ENCODE measurements at regions not wholly inside any gene's neighbourhood (a gene's known extent, or its start where the extent isn't known, plus 50 kb on each side); places are given as distances from the start of the nearest gene placed in this dataset.

DNA sequence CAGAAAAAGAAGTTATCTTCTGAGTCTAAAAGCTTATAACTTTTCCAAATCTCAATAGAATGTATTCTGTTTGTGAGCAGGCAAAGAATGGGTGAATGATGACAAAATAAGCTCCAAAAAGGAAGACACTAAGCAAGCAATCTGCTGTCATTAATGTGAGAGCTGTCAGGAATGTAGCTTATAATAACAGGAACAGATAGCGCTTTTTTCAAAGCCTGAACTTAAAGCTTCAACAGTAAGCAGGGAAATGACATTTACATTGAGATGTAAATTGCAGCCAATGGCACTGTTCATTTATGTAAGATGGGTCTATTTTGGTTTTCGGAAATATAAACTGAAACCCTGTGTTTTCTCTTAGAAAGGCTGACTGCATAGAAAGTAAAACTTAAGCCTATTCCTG is 1005.9 kb downstream of the PDHA2 start:
- Histone ChIP-seq H3K4me1 (ENCODE audit: control insufficient read depth in 4 of 4, insufficient read depth in 4 of 4, low read length in 3 of 4) (no peaks in the 10 kb centered on the region), H3K9ac (ENCODE audit: low read depth in 1 of 2, low read length in 2 of 2) (no peak overlapping the region), H3K4me3 (ENCODE audit: low read depth in 1 of 3, low read length in 3 of 3) (no peak overlapping the region), H3K36me3 (ENCODE audit: control insufficient read depth in 4 of 4, insufficient read depth in 3 of 4, low read depth in 1 of 4, low read length in 3 of 4) (no peaks in the 10 kb centered on the region), H3K9me3 (ENCODE audit: control insufficient read depth in 4 of 4, low read length in 3 of 4) (no peaks in the 10 kb centered on the region), H3K27me3 (ENCODE audit: control insufficient read depth in 4 of 4, insufficient read depth in 4 of 4, low read length in 3 of 4) (no peaks in the 10 kb centered on the region), H3K27ac (ENCODE audit: low read depth in 1 of 2, low read length in 2 of 2) (no peak overlapping the region)
- TF ChIP-seq, protein P1, sequence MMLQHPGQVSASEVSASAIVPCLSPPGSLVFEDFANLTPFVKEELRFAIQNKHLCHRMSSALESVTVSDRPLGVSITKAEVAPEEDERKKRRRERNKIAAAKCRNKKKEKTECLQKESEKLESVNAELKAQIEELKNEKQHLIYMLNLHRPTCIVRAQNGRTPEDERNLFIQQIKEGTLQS (IDR thresholded peaks at IDR 0.05), result no peak
- TF ChIP-seq NR2F2 (IDR thresholded peaks at IDR 0.05) (no peak), HNF4A (conservative IDR thresholded peaks at IDR 0.05) (no peak), HNF4G (IDR thresholded peaks at IDR 0.05) (no peak), RXRA (IDR thresholded peaks at IDR 0.05) (no peak), EGR1 (IDR thresholded peaks at IDR 0.05; ENCODE audit: low read depth in 2 of 2) (no peak), JUND (IDR thresholded peaks at IDR 0.05) (no peak), FOXA2 (IDR thresholded peaks at IDR 0.05) (no peak), GABPA (IDR thresholded peaks at IDR 0.05 in 1 of 2, conservative IDR thresholded peaks at IDR 0.05 in 1 of 2) (no peak), SP1 (IDR thresholded peaks at IDR 0.05) (no peak), CTCF (IDR thresholded peaks at IDR 0.05; ENCODE audit: low read depth, low read length, missing input control) (no peak), RAD21 (IDR thresholded peaks at IDR 0.05) (no peak), MAX (IDR thresholded peaks at IDR 0.05) (no peak), FOXA1 (IDR thresholded peaks at IDR 0.05) (no peak)
- TF ChIP-seq, protein P2, sequence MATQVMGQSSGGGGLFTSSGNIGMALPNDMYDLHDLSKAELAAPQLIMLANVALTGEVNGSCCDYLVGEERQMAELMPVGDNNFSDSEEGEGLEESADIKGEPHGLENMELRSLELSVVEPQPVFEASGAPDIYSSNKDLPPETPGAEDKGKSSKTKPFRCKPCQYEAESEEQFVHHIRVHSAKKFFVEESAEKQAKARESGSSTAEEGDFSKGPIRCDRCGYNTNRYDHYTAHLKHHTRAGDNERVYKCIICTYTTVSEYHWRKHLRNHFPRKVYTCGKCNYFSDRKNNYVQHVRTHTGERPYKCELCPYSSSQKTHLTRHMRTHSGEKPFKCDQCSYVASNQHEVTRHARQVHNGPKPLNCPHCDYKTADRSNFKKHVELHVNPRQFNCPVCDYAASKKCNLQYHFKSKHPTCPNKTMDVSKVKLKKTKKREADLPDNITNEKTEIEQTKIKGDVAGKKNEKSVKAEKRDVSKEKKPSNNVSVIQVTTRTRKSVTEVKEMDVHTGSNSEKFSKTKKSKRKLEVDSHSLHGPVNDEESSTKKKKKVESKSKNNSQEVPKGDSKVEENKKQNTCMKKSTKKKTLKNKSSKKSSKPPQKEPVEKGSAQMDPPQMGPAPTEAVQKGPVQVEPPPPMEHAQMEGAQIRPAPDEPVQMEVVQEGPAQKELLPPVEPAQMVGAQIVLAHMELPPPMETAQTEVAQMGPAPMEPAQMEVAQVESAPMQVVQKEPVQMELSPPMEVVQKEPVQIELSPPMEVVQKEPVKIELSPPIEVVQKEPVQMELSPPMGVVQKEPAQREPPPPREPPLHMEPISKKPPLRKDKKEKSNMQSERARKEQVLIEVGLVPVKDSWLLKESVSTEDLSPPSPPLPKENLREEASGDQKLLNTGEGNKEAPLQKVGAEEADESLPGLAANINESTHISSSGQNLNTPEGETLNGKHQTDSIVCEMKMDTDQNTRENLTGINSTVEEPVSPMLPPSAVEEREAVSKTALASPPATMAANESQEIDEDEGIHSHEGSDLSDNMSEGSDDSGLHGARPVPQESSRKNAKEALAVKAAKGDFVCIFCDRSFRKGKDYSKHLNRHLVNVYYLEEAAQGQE (IDR thresholded peaks at IDR 0.05), result no peak
- TF ChIP-seq, protein P3, sequence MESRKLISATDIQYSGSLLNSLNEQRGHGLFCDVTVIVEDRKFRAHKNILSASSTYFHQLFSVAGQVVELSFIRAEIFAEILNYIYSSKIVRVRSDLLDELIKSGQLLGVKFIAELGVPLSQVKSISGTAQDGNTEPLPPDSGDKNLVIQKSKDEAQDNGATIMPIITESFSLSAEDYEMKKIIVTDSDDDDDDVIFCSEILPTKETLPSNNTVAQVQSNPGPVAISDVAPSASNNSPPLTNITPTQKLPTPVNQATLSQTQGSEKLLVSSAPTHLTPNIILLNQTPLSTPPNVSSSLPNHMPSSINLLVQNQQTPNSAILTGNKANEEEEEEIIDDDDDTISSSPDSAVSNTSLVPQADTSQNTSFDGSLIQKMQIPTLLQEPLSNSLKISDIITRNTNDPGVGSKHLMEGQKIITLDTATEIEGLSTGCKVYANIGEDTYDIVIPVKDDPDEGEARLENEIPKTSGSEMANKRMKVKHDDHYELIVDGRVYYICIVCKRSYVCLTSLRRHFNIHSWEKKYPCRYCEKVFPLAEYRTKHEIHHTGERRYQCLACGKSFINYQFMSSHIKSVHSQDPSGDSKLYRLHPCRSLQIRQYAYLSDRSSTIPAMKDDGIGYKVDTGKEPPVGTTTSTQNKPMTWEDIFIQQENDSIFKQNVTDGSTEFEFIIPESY (IDR thresholded peaks at IDR 0.05), result no peak
- no peak for DNase-seq (ENCODE audit: low spot score)
- 68% methylated on average over 2 of the region's 2 CpGs for WGBS

GRCh38 chr4:96874657-96875056 is 1034.8 kb downstream of the PDHA2 start:
- Histone ChIP-seq H3K9me3 (ENCODE audit: control insufficient read depth in 4 of 4, low read length in 3 of 4) (peaks cover 0 to 3% (median 0%) of the 10 kb centered on the region in 4 donors), H3K4me1 (ENCODE audit: control insufficient read depth in 4 of 4, insufficient read depth in 4 of 4, low read length in 3 of 4) (no peaks in the 10 kb centered on the region), H3K36me3 (ENCODE audit: control insufficient read depth in 4 of 4, insufficient read depth in 3 of 4, low read depth in 1 of 4, low read length in 3 of 4) (no peaks in the 10 kb centered on the region), H3K27me3 (ENCODE audit: control insufficient read depth in 4 of 4, insufficient read depth in 4 of 4, low read length in 3 of 4) (no peaks in the 10 kb centered on the region), H3K9ac (ENCODE audit: low read depth in 1 of 2, low read length in 2 of 2) (no peak overlapping the region), H3K27ac (ENCODE audit: low read depth in 1 of 2, low read length in 2 of 2) (no peak overlapping the region), H3K4me3 (ENCODE audit: low read depth in 1 of 3, low read length in 3 of 3) (no peak overlapping the region)
- WGBS, result 55% methylated on average over 1 of the region's 1 CpG
- TF ChIP-seq YY1 (IDR thresholded peaks at IDR 0.05) (no peak), NR2F2 (IDR thresholded peaks at IDR 0.05) (no peak), TAF1 (conservative IDR thresholded peaks at IDR 0.05) (no peak), GABPA (IDR thresholded peaks at IDR 0.05 in 1 of 2, conservative IDR thresholded peaks at IDR 0.05 in 1 of 2) (no peak)
- TF ChIP-seq, protein P2 (IDR thresholded peaks at IDR 0.05), result no peak
- no peak for DNase-seq (ENCODE audit: low spot score)

All from liver (tissue), 8 donors.